GM23338 (cell line): ENCODE measurements at regions not wholly inside any gene's neighbourhood (a gene's known extent, or its start where the extent isn't known, plus 50 kb on each side); places are given as distances from the start of the nearest gene placed in this dataset.
"Not testable (repeated sequence)": the region's sequence is repeated elsewhere in the genome, so short reads cannot be mapped to it uniquely, and the experiment has no call there.

Experiments used
- ATAC-seq: fragments of 200-7000 bp; cut with Tn5 transposase; 3 replicates; pipeline ENCODE4 v1.9.1; 2020
- DNase-seq: peaks from one replicate; pipeline ENCODE4 v3.0.0-alpha.2; 2015; ENCODE audit warnings: low spot score
- H2AFZ ChIP-seq: fragments of 200-600 bp; sonication (generic); 2 replicates; pipeline ENCODE4 v1.8.0; 2016; ENCODE audit warnings: antibody characterized with exemption, mild to moderate bottlenecking, moderate library complexity
- H3F3A ChIP-seq: fragments of 200-600 bp; sonication (generic); replicated peaks from 2 replicates; pipeline ENCODE4 v1.8.0; 2017; ENCODE audit warnings: antibody characterized with exemption, mixed run types, low read depth
- H3K27ac ChIP-seq: fragments of 200-600 bp; sonication (generic); 2 replicates; pipeline ENCODE4 v1.6.1; 2016; ENCODE audit warnings: low read depth
- H3K27me3 ChIP-seq: fragments of 200-600 bp; sonication (generic); 2 replicates; pipeline ENCODE4 v1.8.0; 2016; ENCODE audit warnings: mild to moderate bottlenecking, mixed run types, moderate library complexity; ENCODE audit not compliant: insufficient read depth
- H3K36me3 ChIP-seq: fragments of 200-600 bp; sonication (generic); 2 replicates; pipeline ENCODE4 v1.8.0; 2016; ENCODE audit warnings: mild to moderate bottlenecking; ENCODE audit not compliant: insufficient read depth
- H3K4me1 ChIP-seq: fragments of 200-600 bp; sonication (generic); 2 replicates; pipeline ENCODE4 v1.8.0; 2016; ENCODE audit warnings: mild to moderate bottlenecking, moderate library complexity; ENCODE audit not compliant: insufficient read depth
- H3K4me2 ChIP-seq: fragments of 200-600 bp; sonication (generic); 2 replicates; pipeline ENCODE4 v1.7.1; 2017; ENCODE audit warnings: mixed run types
- H3K4me3 ChIP-seq: fragments of 200-600 bp; sonication (generic); 2 replicates; pipeline ENCODE4 v1.6.1; 2016; ENCODE audit warnings: mixed run types
- H3K79me2 ChIP-seq: fragments of 200-600 bp; sonication (generic); replicated peaks from 2 replicates; pipeline ENCODE4 v1.8.0; 2017; ENCODE audit warnings: mild to moderate bottlenecking; ENCODE audit not compliant: insufficient read depth
- H3K9me2 ChIP-seq: fragments of 200-600 bp; sonication (generic); 2 replicates; pipeline ENCODE4 v1.8.0; 2017; ENCODE audit not compliant: insufficient read depth
- H4K20me1 ChIP-seq: fragments of 200-600 bp; sonication (generic); replicated peaks from 2 replicates; pipeline ENCODE4 v1.8.0; 2017; ENCODE audit warnings: mild to moderate bottlenecking; ENCODE audit not compliant: insufficient read depth
- H3K27ac Mint-ChIP-seq: 2 replicates; pipeline ENCODE4 v1.8.0; 2020; ENCODE audit warnings: inconsistent platforms, mild to moderate bottlenecking, moderate library complexity, mixed read lengths
- H3K27me3 Mint-ChIP-seq: 3 replicates; pipeline ENCODE4 v1.8.0; 2022; ENCODE audit warnings: low read depth, mild to moderate bottlenecking, moderate library complexity, mixed read lengths, inconsistent platforms; ENCODE audit not compliant: insufficient read depth, poor library complexity
- H3K36me3 Mint-ChIP-seq: 3 replicates; pipeline ENCODE4 v1.8.0; 2021; ENCODE audit warnings: low read depth, mild to moderate bottlenecking, inconsistent platforms, moderate library complexity, mixed read lengths
- H3K4me1 Mint-ChIP-seq: 3 replicates; pipeline ENCODE4 v1.8.0; 2020; ENCODE audit warnings: mild to moderate bottlenecking, inconsistent platforms, mixed read lengths
- H3K4me3 Mint-ChIP-seq: 3 replicates; pipeline ENCODE4 v1.8.0; 2021; ENCODE audit warnings: moderate library complexity, mild to moderate bottlenecking, inconsistent platforms, mixed read lengths
- H3K9me3 Mint-ChIP-seq: 3 replicates; pipeline ENCODE4 v1.8.0; 2020; ENCODE audit warnings: moderate library complexity, mild to moderate bottlenecking, inconsistent platforms, mixed read lengths
- CTCF ChIP-seq, 2 experiments: fragments of 200-600 bp in 1 of 2; sonication (generic) in 1 of 2; conservative IDR thresholded peaks; 2 replicates each; pipeline versions ENCODE4 v1.5.1 to v1.6.1; 2016 to 2017; ENCODE audit warnings: antibody characterized with exemption in 2 of 2, low read depth in 2 of 2, mild to moderate bottlenecking in 2 of 2, moderate library complexity in 1 of 2
- EZH2 ChIP-seq: fragments of 200-600 bp; sonication (generic); IDR thresholded peaks from one replicate; pipeline ENCODE4 v1.8.0; 2017; ENCODE audit warnings: antibody characterized with exemption, mild to moderate bottlenecking, low read depth; ENCODE audit not compliant: unreplicated experiment
- EZH2phosphoT487 ChIP-seq: fragments of 200-600 bp; sonication (generic); IDR thresholded peaks from one replicate; pipeline ENCODE4 v1.8.1; 2018; ENCODE audit warnings: antibody characterized with exemption; ENCODE audit not compliant: unreplicated experiment
- JUNB ChIP-seq: IDR thresholded peaks from one replicate; pipeline ENCODE4 v1.6.1; 2016; ENCODE audit warnings: antibody characterized with exemption; ENCODE audit not compliant: unreplicated experiment
- REST ChIP-seq: IDR thresholded peaks from one replicate; pipeline ENCODE4 v1.6.1; 2018; ENCODE audit warnings: antibody characterized with exemption; ENCODE audit not compliant: unreplicated experiment

GRCh38 chr5:62824936-62825335 lies 246.3 kb downstream of the LRRC70 start:
- ATAC-seq (no peak), DNase-seq (no peak)
- Histone ChIP-seq H3K27ac (no peak overlapping the region), H3K79me2 (no peaks in the 10 kb centered on the region), H3K4me2 (no peak overlapping the region), H3K9me2 (peaks cover 6% of the 10 kb centered on the region; the same call in 1 of the 2 replicates), H3K36me3 (no peaks in the 10 kb centered on the region), H2AFZ (no peak overlapping the region), H3F3A (no peaks in the 10 kb centered on the region), H3K27me3 (no peaks in the 10 kb centered on the region), H4K20me1 (no peaks in the 10 kb centered on the region), H3K4me3 (no peak overlapping the region), H3K4me1 (no peaks in the 10 kb centered on the region)
- Mint-ChIP-seq H3K4me3 (no peak overlapping the region), H3K27me3 (peaks cover 1% of the 10 kb centered on the region), H3K4me1 (no peaks in the 10 kb centered on the region), H3K27ac (no peak overlapping the region), H3K9me3 (no peaks in the 10 kb centered on the region; the same call in 1 of the 3 replicates), H3K36me3 (0 out of 3 replicates have a peak, but pooled peaks cover 2% of the 10 kb centered on the region)
- no peak for TF ChIP-seq JUNB
- no peak for TF ChIP-seq EZH2
- TF ChIP-seq REST = no peak
- TF ChIP-seq EZH2phosphoT487 = no peak

- not testable (repeated sequence) for H3K79me2 ChIP-seq, H2AFZ ChIP-seq, H3K27ac Mint-ChIP-seq, H3K4me2 ChIP-seq, H3K4me3 Mint-ChIP-seq, H3K36me3 ChIP-seq, H3K9me2 ChIP-seq, H3K4me3 ChIP-seq, H3K27me3 ChIP-seq, H3K27me3 Mint-ChIP-seq, H3K27ac ChIP-seq, H3K4me1 Mint-ChIP-seq, H3K4me1 ChIP-seq, H4K20me1 ChIP-seq, H3F3A ChIP-seq
- Mint-ChIP-seq H3K36me3 (peaks cover 12% of the 10 kb centered on the region; the same call in 2 of the 3 replicates), H3K9me3 (peaks cover 14% of the 10 kb centered on the region)
- peak; percentile 47 to 58; a peak in 3 of 4 replicates for TF ChIP-seq CTCF (conservative IDR thresholded peaks at IDR 0.05; ENCODE audit: low read depth in 2 of 2)
- peak; percentile 61 for DNase-seq
- peak; percentile 31; the same call in 1 of the 3 replicates for ATAC-seq
These were observed 238.4 kb downstream of the LRRC70 start for GRCh38 chr5:62817043-62817442.
